ENCODE measurements at regions not wholly inside any gene's neighbourhood (a gene's known extent, or its start where the extent isn't known, plus 50 kb on each side); places are given as distances from the start of the nearest gene placed in this dataset.

DNA sequence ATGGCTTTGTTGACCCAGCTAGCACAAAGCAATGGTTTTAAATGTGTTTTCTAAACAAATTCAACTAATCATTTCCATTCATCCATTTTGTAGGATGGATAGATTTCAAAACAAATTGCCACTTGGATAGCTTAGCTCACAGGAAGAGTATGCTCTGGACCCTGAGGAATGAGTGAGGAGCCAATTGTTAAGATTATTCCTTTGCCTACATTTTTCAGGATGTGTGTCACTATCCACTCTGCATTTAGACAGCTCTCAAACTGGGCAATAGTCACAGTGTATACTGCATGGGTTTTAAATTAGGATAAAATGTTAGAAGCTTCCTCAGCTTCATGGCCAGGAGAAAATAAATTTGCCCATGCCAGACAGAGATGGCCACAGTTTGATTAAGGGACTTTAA lies 605.6 kb upstream of the TEX47 start:
- H3K36me3 ChIP-seq (ENCODE audit: insufficient read depth, low read length) = no peaks in the 10 kb centered on the region
- H3K79me2 ChIP-seq (ENCODE audit: control insufficient read depth, insufficient read depth, low read length, unreplicated experiment) = no peaks in the 10 kb centered on the region
- H3K27me3 ChIP-seq (ENCODE audit: insufficient read depth, low read length) = no peaks in the 10 kb centered on the region
- no peak overlapping the region for H3K4me3 ChIP-seq (ENCODE audit: low read depth, low read length)
- H2AFZ ChIP-seq (ENCODE audit: low read length, unreplicated experiment) = no peak overlapping the region
- no peaks in the 10 kb centered on the region for H3K4me1 ChIP-seq (ENCODE audit: control insufficient read depth, insufficient read depth, low read length, unreplicated experiment)
- H3K27ac ChIP-seq (ENCODE audit: low read depth, low read length) = no peak overlapping the region

DNA sequence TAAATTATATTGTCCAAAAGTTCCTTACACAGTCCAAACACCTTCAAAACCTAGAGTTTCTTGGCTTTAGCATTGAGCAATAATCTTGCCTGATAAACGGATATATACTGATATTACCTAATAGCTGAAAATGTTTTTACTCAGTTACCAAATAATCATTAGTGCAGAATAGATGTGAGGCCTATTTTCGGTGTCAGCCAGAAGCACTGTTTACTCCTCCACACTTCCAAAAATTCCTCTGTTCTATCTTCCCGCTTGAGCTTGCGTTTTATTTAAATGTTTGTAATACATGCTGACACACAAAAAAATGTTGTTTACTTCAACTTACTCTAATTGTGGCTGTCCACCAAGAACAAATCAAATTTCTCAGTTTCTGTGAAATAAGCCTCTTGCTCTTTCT lies 606.2 kb upstream of the TEX47 start:
- Histone ChIP-seq H3K79me2 (ENCODE audit: control insufficient read depth, insufficient read depth, low read length, unreplicated experiment) (no peaks in the 10 kb centered on the region), H3K4me1 (ENCODE audit: control insufficient read depth, insufficient read depth, low read length, unreplicated experiment) (no peaks in the 10 kb centered on the region), H3K27ac (ENCODE audit: low read depth, low read length) (no peak overlapping the region), H3K4me3 (ENCODE audit: low read depth, low read length) (no peak overlapping the region), H3K36me3 (ENCODE audit: insufficient read depth, low read length) (no peaks in the 10 kb centered on the region), H3K27me3 (ENCODE audit: insufficient read depth, low read length) (no peaks in the 10 kb centered on the region), H2AFZ (ENCODE audit: low read length, unreplicated experiment) (no peak overlapping the region)

DNA sequence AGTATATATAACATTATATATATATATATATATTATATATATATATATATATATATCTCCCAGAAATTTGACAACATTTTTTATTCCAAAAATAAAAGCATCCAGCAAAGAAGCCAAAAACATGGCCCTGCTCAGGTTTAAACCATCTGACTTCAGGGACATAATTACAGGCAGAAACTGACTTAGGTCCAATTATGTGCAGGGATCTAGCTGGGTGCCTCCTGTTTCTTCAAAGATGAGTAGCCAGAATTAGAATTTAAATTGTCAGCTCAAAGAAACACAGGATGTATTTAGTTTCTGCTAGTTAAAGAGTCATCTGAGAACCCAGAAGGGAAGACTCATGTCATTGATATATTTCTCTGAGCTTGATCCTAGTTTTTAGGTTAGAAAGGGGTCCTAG lies 656.4 kb upstream of the TEX47 start:
- Histone ChIP-seq H3K27ac (ENCODE audit: low read depth, low read length) (no peak overlapping the region), H3K4me1 (ENCODE audit: control insufficient read depth, insufficient read depth, low read length, unreplicated experiment) (no peaks in the 10 kb centered on the region), H3K79me2 (ENCODE audit: control insufficient read depth, insufficient read depth, low read length, unreplicated experiment) (no peaks in the 10 kb centered on the region), H3K4me3 (ENCODE audit: low read depth, low read length) (no peak overlapping the region), H3K36me3 (ENCODE audit: insufficient read depth, low read length) (no peaks in the 10 kb centered on the region), H2AFZ (ENCODE audit: low read length, unreplicated experiment) (no peak overlapping the region), H3K27me3 (ENCODE audit: insufficient read depth, low read length) (no peaks in the 10 kb centered on the region)

DNA sequence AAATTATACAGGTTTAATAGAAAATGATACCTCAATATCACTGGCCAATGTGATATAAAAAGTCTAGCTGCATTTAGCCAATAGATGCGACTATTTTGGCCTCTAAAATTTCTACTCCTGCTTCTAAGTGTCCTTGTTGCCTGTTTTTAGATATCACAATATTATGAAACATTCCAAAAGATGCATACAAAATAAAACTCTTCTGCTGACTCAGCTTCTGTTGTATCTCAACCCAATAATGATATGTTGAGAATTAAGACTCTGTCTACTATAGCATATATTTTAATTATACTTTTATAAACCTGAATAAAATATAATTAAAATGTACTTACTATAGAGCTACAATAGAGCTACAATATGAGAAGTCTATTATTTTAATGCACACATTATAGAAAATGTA lies 661.0 kb upstream of the TEX47 start:
- Histone ChIP-seq H3K36me3 (ENCODE audit: insufficient read depth, low read length) (no peaks in the 10 kb centered on the region), H3K4me1 (ENCODE audit: control insufficient read depth, insufficient read depth, low read length, unreplicated experiment) (no peaks in the 10 kb centered on the region), H3K79me2 (ENCODE audit: control insufficient read depth, insufficient read depth, low read length, unreplicated experiment) (no peaks in the 10 kb centered on the region), H2AFZ (ENCODE audit: low read length, unreplicated experiment) (no peak overlapping the region), H3K27ac (ENCODE audit: low read depth, low read length) (no peak overlapping the region), H3K27me3 (ENCODE audit: insufficient read depth, low read length) (no peaks in the 10 kb centered on the region), H3K4me3 (ENCODE audit: low read depth, low read length) (no peak overlapping the region)

DNA sequence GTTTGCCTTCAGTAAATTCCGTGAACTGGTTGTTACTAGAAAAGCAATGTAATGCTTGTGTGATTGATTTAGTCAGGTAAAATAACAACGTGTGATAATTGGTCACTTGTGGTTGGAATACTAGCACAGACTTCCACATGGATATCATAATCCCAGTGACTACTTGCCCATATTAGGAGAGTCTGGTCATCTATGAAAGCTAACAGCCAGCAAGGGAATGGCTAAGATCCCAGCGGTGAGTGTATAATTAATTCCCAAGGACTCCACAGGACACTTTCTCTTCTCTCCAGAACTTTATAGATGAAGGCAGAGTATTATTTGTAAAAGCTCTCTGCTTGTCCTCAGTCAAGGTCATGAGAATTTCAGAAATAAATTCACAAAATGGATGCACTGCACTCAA lies 662.6 kb upstream of the TEX47 start:
- no peaks in the 10 kb centered on the region for H3K79me2 ChIP-seq (ENCODE audit: control insufficient read depth, insufficient read depth, low read length, unreplicated experiment)
- no peaks in the 10 kb centered on the region for H3K4me1 ChIP-seq (ENCODE audit: control insufficient read depth, insufficient read depth, low read length, unreplicated experiment)
- H2AFZ ChIP-seq (ENCODE audit: low read length, unreplicated experiment) = no peak overlapping the region
- no peak overlapping the region for H3K4me3 ChIP-seq (ENCODE audit: low read depth, low read length)
- H3K27ac ChIP-seq (ENCODE audit: low read depth, low read length) = no peak overlapping the region
- no peaks in the 10 kb centered on the region for H3K27me3 ChIP-seq (ENCODE audit: insufficient read depth, low read length)
- no peaks in the 10 kb centered on the region for H3K36me3 ChIP-seq (ENCODE audit: insufficient read depth, low read length)

DNA sequence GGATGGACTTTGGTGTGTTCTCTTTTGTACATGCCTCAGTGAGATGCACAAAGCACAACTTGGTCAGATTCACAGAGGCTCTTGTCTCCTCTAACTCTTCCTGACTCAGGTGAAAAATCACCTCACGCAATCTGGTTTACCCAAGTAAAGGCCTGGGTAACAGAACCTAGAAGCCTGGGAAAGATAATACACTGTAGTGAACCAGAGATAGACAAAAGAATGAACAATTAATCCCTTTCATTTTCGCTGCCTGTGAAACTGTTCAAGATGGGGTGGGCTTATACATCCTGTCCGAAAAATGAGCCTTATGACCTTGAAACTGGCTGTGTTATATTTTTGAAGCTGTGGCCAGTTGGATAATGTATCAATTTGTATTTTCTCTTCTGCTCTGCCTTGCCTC lies 678.9 kb upstream of the TEX47 start:
- Histone ChIP-seq H2AFZ (ENCODE audit: low read length, unreplicated experiment) (no peak overlapping the region), H3K79me2 (ENCODE audit: control insufficient read depth, insufficient read depth, low read length, unreplicated experiment) (no peaks in the 10 kb centered on the region), H3K27ac (ENCODE audit: low read depth, low read length) (no peak overlapping the region), H3K4me3 (ENCODE audit: low read depth, low read length) (no peak overlapping the region), H3K36me3 (ENCODE audit: insufficient read depth, low read length) (no peaks in the 10 kb centered on the region), H3K4me1 (ENCODE audit: control insufficient read depth, insufficient read depth, low read length, unreplicated experiment) (no peaks in the 10 kb centered on the region), H3K27me3 (ENCODE audit: insufficient read depth, low read length) (no peaks in the 10 kb centered on the region)

DNA sequence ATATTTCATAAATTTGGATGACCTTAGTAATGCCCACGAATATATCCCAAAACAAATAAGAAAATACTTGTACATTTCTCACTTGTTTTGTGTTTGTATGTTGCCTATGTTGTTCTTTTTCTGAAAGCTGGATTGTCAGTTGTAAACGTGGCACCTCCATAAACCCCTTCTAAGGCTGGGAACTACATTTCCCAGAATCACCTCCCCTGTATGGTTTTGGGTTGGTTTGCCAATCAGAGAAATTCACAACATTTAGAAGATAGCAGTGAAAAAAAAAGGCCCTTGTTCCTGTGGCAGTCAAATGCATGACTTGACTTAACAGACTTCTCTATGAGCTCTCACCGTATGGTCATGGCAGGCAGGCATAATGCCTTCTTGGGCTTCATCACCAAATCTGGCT lies 676.3 kb upstream of the STEAP1 start:
- Histone ChIP-seq H3K27ac (ENCODE audit: low read depth, low read length) (no peak overlapping the region), H3K4me3 (ENCODE audit: low read depth, low read length) (no peak overlapping the region), H2AFZ (ENCODE audit: low read length, unreplicated experiment) (no peak overlapping the region), H3K79me2 (ENCODE audit: control insufficient read depth, insufficient read depth, low read length, unreplicated experiment) (no peaks in the 10 kb centered on the region), H3K4me1 (ENCODE audit: control insufficient read depth, insufficient read depth, low read length, unreplicated experiment) (no peaks in the 10 kb centered on the region), H3K27me3 (ENCODE audit: insufficient read depth, low read length) (no peaks in the 10 kb centered on the region), H3K36me3 (ENCODE audit: insufficient read depth, low read length) (no peaks in the 10 kb centered on the region)

DNA sequence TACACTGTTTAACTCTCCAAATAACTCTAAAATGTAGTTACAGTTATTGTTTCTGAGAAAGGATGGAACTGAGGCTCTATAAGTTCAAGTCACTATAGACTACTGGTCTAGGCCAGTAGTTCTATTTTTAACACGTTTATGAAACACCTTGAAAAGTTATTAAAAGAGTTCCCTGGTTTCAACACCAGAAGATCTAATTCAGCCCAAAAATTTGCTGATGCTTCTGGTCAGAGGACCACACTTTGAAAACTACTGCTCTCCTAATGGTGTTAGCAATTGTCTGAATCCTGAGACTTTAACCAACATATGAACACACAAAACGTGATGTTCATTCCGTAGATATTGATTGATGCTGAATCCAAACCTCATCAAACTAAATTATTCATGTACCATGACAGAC lies 658.6 kb upstream of the STEAP1 start:
- Histone ChIP-seq H2AFZ (ENCODE audit: low read length, unreplicated experiment) (no peak overlapping the region), H3K4me3 (ENCODE audit: low read depth, low read length) (no peak overlapping the region)

DNA sequence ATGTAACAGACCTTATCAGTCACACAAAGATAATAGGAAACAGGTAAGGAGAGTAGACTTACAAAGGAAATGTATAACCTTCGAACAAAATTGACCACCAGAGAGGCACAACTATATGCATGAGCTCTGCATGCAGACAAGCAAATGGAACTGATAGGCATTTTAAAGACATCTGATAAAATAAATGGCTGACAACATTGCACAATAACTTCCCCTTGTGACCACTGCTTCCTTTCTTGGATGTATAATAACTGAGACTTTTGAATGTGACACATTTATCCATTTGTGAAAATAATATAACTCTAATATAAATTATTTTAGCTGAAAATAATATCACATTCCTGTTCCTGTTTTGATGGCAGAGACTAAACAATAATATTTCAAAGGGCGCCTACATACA lies 654.2 kb upstream of the STEAP1 start:
- H3K79me2 ChIP-seq (ENCODE audit: control insufficient read depth, insufficient read depth, low read length, unreplicated experiment) = no peaks in the 10 kb centered on the region
- H3K4me3 ChIP-seq (ENCODE audit: low read depth, low read length) = no peak overlapping the region
- H3K27me3 ChIP-seq (ENCODE audit: insufficient read depth, low read length) = no peaks in the 10 kb centered on the region

More for the DNA sequence above, 658.6 kb upstream of the STEAP1 start:
- Histone ChIP-seq H3K27ac (ENCODE audit: low read depth, low read length) (no peak overlapping the region), H3K27me3 (ENCODE audit: insufficient read depth, low read length) (no peaks in the 10 kb centered on the region), H3K4me1 (ENCODE audit: control insufficient read depth, insufficient read depth, low read length, unreplicated experiment) (no peaks in the 10 kb centered on the region), H3K36me3 (ENCODE audit: insufficient read depth, low read length) (no peaks in the 10 kb centered on the region), H3K79me2 (ENCODE audit: control insufficient read depth, insufficient read depth, low read length, unreplicated experiment) (no peaks in the 10 kb centered on the region)

DNA sequence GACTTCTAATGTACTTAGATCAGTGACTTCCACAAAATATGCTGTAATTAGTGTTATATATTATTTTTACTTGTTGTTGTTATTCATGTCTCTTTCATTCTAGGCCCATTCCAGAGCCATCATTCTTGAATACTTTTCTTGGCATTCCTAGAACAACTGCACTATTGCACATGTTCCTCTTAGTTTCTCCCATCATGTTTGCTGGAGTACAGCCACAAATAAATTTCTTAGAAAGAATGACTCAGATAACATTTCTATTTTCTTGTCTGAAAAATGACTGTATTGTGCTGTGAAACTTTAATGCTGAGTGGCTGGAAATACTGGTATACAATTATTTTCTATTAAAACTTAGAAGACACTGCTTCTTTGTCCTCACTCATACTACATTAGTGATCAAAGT lies 651.0 kb upstream of the STEAP1 start:
- no peak overlapping the region for H3K4me3 ChIP-seq (ENCODE audit: low read depth, low read length)
- H3K4me1 ChIP-seq (ENCODE audit: control insufficient read depth, insufficient read depth, low read length, unreplicated experiment) = no peaks in the 10 kb centered on the region
- no peak overlapping the region for H3K27ac ChIP-seq (ENCODE audit: low read depth, low read length)
- no peaks in the 10 kb centered on the region for H3K79me2 ChIP-seq (ENCODE audit: control insufficient read depth, insufficient read depth, low read length, unreplicated experiment)
- H2AFZ ChIP-seq (ENCODE audit: low read length, unreplicated experiment) = no peak overlapping the region
- H3K27me3 ChIP-seq (ENCODE audit: insufficient read depth, low read length) = no peaks in the 10 kb centered on the region
- H3K36me3 ChIP-seq (ENCODE audit: insufficient read depth, low read length) = no peaks in the 10 kb centered on the region

More for the DNA sequence above, 654.2 kb upstream of the STEAP1 start:
- H3K4me1 ChIP-seq (ENCODE audit: control insufficient read depth, insufficient read depth, low read length, unreplicated experiment) = no peaks in the 10 kb centered on the region
- no peak overlapping the region for H3K27ac ChIP-seq (ENCODE audit: low read depth, low read length)
- no peaks in the 10 kb centered on the region for H3K36me3 ChIP-seq (ENCODE audit: insufficient read depth, low read length)
- no peak overlapping the region for H2AFZ ChIP-seq (ENCODE audit: low read length, unreplicated experiment)

DNA sequence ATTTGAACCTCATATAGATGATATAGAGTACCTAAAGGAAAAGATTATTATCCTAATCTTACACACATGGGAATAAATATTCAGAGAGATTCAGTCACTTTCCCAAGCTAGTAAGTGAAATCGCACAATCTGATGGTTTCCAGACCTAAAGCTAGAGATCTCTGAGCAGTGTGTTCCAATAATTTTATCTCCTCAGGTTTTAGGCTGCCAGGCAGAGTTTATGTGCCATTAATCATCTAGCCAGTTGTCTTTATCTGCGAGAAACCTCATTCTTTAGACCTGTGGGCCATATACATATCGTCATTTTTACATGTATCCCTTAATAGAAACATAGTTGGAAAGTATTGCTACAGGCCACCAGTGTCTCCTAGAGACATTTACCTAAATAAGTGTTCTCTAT lies 647.2 kb upstream of the STEAP1 start:
- H2AFZ ChIP-seq (ENCODE audit: low read length, unreplicated experiment) = no peak overlapping the region
- no peak overlapping the region for H3K4me3 ChIP-seq (ENCODE audit: low read depth, low read length)
- H3K27ac ChIP-seq (ENCODE audit: low read depth, low read length) = no peak overlapping the region
- no peaks in the 10 kb centered on the region for H3K79me2 ChIP-seq (ENCODE audit: control insufficient read depth, insufficient read depth, low read length, unreplicated experiment)
- no peaks in the 10 kb centered on the region for H3K27me3 ChIP-seq (ENCODE audit: insufficient read depth, low read length)
- H3K36me3 ChIP-seq (ENCODE audit: insufficient read depth, low read length) = no peaks in the 10 kb centered on the region
- H3K4me1 ChIP-seq (ENCODE audit: control insufficient read depth, insufficient read depth, low read length, unreplicated experiment) = no peaks in the 10 kb centered on the region

DNA sequence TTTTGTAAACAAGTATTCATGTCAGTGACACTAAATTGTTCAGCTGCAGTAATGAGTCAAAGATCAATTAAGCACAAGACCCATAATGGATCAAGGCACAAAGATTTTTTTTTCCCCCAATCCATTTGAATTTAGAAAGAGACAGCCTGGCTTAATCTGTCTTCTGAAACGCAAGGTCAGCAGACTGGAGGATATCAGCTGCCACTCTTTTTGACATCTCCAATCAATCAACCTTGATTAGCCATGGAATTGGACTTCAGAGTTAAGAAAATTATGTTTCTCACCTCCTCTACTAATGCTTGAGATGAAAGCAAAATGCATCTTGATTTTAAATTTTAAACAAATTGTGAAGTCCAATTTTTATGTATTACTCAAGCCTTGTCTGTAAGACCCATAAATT lies 642.4 kb upstream of the STEAP1 start:
- no peaks in the 10 kb centered on the region for H3K4me1 ChIP-seq (ENCODE audit: control insufficient read depth, insufficient read depth, low read length, unreplicated experiment)
- H3K79me2 ChIP-seq (ENCODE audit: control insufficient read depth, insufficient read depth, low read length, unreplicated experiment) = no peaks in the 10 kb centered on the region
- H3K36me3 ChIP-seq (ENCODE audit: insufficient read depth, low read length) = no peaks in the 10 kb centered on the region
- no peak overlapping the region for H2AFZ ChIP-seq (ENCODE audit: low read length, unreplicated experiment)
- no peak overlapping the region for H3K27ac ChIP-seq (ENCODE audit: low read depth, low read length)
- H3K27me3 ChIP-seq (ENCODE audit: insufficient read depth, low read length) = no peaks in the 10 kb centered on the region
- H3K4me3 ChIP-seq (ENCODE audit: low read depth, low read length) = no peak overlapping the region
